HEK293 (cell line): ENCODE measurements at regions not wholly inside any gene's neighbourhood (a gene's known extent, or its start where the extent isn't known, plus 50 kb on each side); places are given as distances from the start of the nearest gene placed in this dataset.

Experiments used
- KLF16 ChIP-seq: fragments of 450-650 bp; formaldehyde crosslinking; IDR thresholded peaks from 2 replicates; pipeline ENCODE4 v1.5.1; 2017; ENCODE audit warnings: missing biosample characterization, missing genetic modification characterization
- ZBTB21 ChIP-seq: fragments of 450-650 bp; formaldehyde crosslinking; IDR thresholded peaks from 2 replicates; pipeline ENCODE4 v1.5.1; 2017; ENCODE audit warnings: missing biosample characterization, missing genetic modification characterization
- ZNF114 ChIP-seq: fragments of 450-650 bp; formaldehyde crosslinking; IDR thresholded peaks from 2 replicates; pipeline ENCODE4 v1.5.0; 2017; ENCODE audit warnings: missing biosample characterization, missing genetic modification characterization
- ZNF23 ChIP-seq: fragments of 450-650 bp; formaldehyde crosslinking; IDR thresholded peaks from 2 replicates; pipeline ENCODE4 v1.5.1; 2016; ENCODE audit warnings: missing biosample characterization, missing genetic modification characterization, borderline replicate concordance
- ZNF302 ChIP-seq: fragments of 450-650 bp; formaldehyde crosslinking; IDR thresholded peaks from 2 replicates; pipeline ENCODE4 v1.5.1; 2016; ENCODE audit warnings: missing biosample characterization, missing genetic modification characterization, low read depth
- ZNF624 ChIP-seq: fragments of 450-650 bp; formaldehyde crosslinking; IDR thresholded peaks from 2 replicates; pipeline ENCODE4 v1.5.1; 2017; ENCODE audit warnings: missing biosample characterization, missing genetic modification characterization
- TF ChIP-seq, protein P1 (sequence below): fragments of 450-650 bp; formaldehyde crosslinking; IDR thresholded peaks from 2 replicates; pipeline ENCODE4 v1.5.1; 2016; ENCODE audit warnings: missing biosample characterization, missing genetic modification characterization
- TF ChIP-seq, protein P2 (sequence below): fragments of 450-650 bp; formaldehyde crosslinking; IDR thresholded peaks from 2 replicates; pipeline ENCODE4 v1.5.1; 2016; ENCODE audit warnings: missing biosample characterization, missing genetic modification characterization
- TF ChIP-seq, protein P3 (sequence below): fragments of 450-650 bp; formaldehyde crosslinking; IDR thresholded peaks from 2 replicates; pipeline ENCODE4 v1.5.1; 2016; ENCODE audit warnings: missing biosample characterization, missing genetic modification characterization
- TF ChIP-seq, protein P4 (sequence below): fragments of 450-650 bp; formaldehyde crosslinking; IDR thresholded peaks from 2 replicates; pipeline ENCODE4 v1.5.1; 2016; ENCODE audit warnings: missing biosample characterization, missing genetic modification characterization, borderline replicate concordance

DNA sequence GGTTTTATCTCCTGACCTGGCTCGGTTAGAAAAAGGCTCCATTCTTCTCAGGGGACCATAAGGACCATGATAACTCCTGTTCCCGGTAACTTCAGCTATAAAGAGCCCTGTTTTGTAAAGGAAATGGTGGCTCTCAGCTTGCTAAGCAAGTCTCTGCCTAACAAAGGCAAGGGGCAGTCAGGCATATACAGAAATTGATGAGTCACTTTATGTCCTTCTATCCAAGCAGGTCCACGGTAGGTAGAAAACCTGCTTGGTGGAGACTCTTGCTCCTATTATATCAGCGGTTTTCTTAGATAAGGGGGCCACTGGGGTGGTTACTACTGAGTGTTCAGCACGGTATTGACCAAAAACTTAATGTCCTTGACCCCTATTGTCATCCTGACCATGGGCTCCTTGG lies 203.0 kb upstream of the KLF8 start:
- TF ChIP-seq, protein P1, sequence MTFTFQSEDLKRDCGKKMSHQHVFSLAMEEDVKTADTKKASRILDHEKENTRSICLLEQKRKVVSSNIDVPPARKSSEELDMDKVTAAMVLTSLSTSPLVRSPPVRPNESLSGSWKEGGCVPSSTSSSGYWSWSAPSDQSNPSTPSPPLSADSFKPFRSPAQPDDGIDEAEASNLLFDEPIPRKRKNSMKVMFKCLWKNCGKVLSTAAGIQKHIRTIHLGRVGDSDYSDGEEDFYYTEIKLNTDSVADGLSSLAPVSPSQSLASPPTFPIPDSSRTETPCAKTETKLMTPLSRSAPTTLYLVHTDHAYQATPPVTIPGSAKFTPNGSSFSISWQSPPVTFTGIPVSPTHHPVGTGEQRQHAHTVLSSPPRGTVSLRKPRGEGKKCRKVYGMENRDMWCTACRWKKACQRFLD (tag by site-specific recombination): no peak
- TF ChIP-seq ZNF23: no peak
- no peak for TF ChIP-seq ZBTB21
- TF ChIP-seq, protein P2, sequence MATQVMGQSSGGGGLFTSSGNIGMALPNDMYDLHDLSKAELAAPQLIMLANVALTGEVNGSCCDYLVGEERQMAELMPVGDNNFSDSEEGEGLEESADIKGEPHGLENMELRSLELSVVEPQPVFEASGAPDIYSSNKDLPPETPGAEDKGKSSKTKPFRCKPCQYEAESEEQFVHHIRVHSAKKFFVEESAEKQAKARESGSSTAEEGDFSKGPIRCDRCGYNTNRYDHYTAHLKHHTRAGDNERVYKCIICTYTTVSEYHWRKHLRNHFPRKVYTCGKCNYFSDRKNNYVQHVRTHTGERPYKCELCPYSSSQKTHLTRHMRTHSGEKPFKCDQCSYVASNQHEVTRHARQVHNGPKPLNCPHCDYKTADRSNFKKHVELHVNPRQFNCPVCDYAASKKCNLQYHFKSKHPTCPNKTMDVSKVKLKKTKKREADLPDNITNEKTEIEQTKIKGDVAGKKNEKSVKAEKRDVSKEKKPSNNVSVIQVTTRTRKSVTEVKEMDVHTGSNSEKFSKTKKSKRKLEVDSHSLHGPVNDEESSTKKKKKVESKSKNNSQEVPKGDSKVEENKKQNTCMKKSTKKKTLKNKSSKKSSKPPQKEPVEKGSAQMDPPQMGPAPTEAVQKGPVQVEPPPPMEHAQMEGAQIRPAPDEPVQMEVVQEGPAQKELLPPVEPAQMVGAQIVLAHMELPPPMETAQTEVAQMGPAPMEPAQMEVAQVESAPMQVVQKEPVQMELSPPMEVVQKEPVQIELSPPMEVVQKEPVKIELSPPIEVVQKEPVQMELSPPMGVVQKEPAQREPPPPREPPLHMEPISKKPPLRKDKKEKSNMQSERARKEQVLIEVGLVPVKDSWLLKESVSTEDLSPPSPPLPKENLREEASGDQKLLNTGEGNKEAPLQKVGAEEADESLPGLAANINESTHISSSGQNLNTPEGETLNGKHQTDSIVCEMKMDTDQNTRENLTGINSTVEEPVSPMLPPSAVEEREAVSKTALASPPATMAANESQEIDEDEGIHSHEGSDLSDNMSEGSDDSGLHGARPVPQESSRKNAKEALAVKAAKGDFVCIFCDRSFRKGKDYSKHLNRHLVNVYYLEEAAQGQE (tag by site-specific recombination): no peak
- TF ChIP-seq, protein P3, sequence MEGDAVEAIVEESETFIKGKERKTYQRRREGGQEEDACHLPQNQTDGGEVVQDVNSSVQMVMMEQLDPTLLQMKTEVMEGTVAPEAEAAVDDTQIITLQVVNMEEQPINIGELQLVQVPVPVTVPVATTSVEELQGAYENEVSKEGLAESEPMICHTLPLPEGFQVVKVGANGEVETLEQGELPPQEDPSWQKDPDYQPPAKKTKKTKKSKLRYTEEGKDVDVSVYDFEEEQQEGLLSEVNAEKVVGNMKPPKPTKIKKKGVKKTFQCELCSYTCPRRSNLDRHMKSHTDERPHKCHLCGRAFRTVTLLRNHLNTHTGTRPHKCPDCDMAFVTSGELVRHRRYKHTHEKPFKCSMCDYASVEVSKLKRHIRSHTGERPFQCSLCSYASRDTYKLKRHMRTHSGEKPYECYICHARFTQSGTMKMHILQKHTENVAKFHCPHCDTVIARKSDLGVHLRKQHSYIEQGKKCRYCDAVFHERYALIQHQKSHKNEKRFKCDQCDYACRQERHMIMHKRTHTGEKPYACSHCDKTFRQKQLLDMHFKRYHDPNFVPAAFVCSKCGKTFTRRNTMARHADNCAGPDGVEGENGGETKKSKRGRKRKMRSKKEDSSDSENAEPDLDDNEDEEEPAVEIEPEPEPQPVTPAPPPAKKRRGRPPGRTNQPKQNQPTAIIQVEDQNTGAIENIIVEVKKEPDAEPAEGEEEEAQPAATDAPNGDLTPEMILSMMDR (tag by site-specific recombination): no peak
- TF ChIP-seq ZNF302 (tag by site-specific recombination): no peak
- no peak for TF ChIP-seq ZNF624 (tag by site-specific recombination)
- TF ChIP-seq, protein P4, sequence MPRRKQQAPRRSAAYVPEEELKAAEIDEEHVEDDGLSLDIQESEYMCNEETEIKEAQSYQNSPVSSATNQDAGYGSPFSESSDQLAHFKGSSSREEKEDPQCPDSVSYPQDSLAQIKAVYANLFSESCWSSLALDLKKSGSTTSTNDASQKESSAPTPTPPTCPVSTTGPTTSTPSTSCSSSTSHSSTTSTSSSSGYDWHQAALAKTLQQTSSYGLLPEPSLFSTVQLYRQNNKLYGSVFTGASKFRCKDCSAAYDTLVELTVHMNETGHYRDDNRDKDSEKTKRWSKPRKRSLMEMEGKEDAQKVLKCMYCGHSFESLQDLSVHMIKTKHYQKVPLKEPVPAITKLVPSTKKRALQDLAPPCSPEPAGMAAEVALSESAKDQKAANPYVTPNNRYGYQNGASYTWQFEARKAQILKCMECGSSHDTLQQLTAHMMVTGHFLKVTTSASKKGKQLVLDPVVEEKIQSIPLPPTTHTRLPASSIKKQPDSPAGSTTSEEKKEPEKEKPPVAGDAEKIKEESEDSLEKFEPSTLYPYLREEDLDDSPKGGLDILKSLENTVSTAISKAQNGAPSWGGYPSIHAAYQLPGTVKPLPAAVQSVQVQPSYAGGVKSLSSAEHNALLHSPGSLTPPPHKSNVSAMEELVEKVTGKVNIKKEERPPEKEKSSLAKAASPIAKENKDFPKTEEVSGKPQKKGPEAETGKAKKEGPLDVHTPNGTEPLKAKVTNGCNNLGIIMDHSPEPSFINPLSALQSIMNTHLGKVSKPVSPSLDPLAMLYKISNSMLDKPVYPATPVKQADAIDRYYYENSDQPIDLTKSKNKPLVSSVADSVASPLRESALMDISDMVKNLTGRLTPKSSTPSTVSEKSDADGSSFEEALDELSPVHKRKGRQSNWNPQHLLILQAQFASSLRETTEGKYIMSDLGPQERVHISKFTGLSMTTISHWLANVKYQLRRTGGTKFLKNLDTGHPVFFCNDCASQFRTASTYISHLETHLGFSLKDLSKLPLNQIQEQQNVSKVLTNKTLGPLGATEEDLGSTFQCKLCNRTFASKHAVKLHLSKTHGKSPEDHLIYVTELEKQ: no peak
- no peak for TF ChIP-seq KLF16 (tag by site-specific recombination)
- no peak for TF ChIP-seq ZNF114
